GM06990 (cell line): ENCODE measurements at regions not wholly inside any gene's neighbourhood (a gene's known extent, or its start where the extent isn't known, plus 50 kb on each side); places are given as distances from the start of the nearest gene placed in this dataset.

Source experiments
- DNase-seq: peaks from one replicate; pipeline ENCODE4 v3.0.0-alpha.2; 2011; ENCODE audit not compliant: insufficient read length; ENCODE audit errors: extremely low read depth
- H3K27me3 ChIP-seq: replicated peaks from 2 replicates; pipeline ENCODE4 v1.6.0; 2011; ENCODE audit warnings: low read length; ENCODE audit not compliant: control insufficient read depth, insufficient read depth
- H3K36me3 ChIP-seq: 2 replicates; pipeline ENCODE4 v1.5.1; 2011; ENCODE audit warnings: low read length; ENCODE audit not compliant: control insufficient read depth, insufficient read depth
- H3K4me3 ChIP-seq: replicated peaks from 2 replicates; pipeline ENCODE4 v1.5.1; 2011; ENCODE audit warnings: low read depth, mild to moderate bottlenecking, control low read depth, low read length
- TF ChIP-seq, protein P1 (sequence below): IDR thresholded peaks from 2 replicates; pipeline ENCODE4 v1.5.1; 2011; ENCODE audit warnings: low read length, control low read depth, mild to moderate bottlenecking, inconsistent platforms; ENCODE audit not compliant: insufficient read depth, poor library complexity, severe bottlenecking

DNA sequence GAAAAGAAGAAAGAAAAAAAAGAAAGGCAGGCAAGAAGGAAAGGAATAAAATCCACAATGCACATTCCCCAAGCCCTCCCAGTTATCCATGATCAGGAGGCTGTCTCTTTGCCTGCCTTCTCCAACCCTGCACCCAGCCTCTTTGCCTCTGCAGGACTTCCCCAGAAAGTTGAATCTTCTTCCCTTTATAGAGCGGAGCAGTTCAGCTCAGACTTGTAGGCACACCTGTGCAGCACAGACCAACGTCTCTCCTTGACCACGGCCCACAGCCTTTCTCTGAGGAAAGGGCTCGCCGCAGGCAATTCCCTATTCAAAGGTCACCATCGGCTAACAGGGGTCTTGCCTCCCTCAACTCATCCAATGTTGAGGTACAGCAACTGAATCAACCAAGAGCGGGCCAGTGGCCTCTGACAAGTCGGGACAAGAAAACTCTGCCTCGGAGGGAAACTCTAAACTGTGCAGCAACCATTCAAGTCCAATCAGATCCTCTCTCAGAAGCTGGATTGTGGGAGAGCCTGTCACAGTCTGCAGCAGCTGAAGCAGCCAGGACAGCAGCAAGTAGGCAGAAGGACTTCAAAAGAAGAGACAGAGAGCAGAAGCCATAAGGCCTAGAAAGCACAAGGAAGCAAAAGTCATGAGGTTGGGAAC is 529.2 kb upstream of the JARID2 start:
- Histone ChIP-seq H3K4me3 (no peak overlapping the region), H3K36me3 (no peaks in the 10 kb centered on the region), H3K27me3 (no peaks in the 10 kb centered on the region)
- no peak for DNase-seq
- TF ChIP-seq, protein P1, sequence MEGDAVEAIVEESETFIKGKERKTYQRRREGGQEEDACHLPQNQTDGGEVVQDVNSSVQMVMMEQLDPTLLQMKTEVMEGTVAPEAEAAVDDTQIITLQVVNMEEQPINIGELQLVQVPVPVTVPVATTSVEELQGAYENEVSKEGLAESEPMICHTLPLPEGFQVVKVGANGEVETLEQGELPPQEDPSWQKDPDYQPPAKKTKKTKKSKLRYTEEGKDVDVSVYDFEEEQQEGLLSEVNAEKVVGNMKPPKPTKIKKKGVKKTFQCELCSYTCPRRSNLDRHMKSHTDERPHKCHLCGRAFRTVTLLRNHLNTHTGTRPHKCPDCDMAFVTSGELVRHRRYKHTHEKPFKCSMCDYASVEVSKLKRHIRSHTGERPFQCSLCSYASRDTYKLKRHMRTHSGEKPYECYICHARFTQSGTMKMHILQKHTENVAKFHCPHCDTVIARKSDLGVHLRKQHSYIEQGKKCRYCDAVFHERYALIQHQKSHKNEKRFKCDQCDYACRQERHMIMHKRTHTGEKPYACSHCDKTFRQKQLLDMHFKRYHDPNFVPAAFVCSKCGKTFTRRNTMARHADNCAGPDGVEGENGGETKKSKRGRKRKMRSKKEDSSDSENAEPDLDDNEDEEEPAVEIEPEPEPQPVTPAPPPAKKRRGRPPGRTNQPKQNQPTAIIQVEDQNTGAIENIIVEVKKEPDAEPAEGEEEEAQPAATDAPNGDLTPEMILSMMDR, result no peak

DNA sequence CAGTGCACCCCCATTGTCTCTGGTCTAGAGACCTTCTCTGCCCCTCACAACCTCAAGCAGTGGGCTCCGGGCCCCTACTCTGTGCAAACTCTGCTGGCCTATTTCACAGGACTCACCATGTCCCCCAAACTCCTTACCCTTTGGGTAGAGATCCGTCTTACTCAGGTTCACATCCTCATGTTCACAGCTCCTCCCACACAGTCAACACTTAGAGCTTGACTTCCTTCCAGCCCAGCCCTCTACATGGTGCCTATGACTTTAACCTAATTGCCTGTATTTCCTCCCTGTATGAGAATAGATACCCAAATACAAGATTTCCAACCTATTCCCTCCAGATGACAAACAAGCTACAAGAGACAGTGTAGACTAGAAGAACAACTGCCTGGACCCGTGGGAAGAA is 528.6 kb upstream of the JARID2 start:
- Histone ChIP-seq H3K27me3 (no peaks in the 10 kb centered on the region), H3K4me3 (no peak overlapping the region), H3K36me3 (no peaks in the 10 kb centered on the region)
- TF ChIP-seq, protein P1, result no peak
- no peak for DNase-seq

GRCh38 chr6:14718861-14719260 is 527.0 kb upstream of the JARID2 start:
- no peak for DNase-seq
- no peaks in the 10 kb centered on the region for H3K36me3 ChIP-seq
- TF ChIP-seq, protein P1, result no peak
- H3K4me3 ChIP-seq, result no peak overlapping the region
- H3K27me3 ChIP-seq, result no peaks in the 10 kb centered on the region

DNA sequence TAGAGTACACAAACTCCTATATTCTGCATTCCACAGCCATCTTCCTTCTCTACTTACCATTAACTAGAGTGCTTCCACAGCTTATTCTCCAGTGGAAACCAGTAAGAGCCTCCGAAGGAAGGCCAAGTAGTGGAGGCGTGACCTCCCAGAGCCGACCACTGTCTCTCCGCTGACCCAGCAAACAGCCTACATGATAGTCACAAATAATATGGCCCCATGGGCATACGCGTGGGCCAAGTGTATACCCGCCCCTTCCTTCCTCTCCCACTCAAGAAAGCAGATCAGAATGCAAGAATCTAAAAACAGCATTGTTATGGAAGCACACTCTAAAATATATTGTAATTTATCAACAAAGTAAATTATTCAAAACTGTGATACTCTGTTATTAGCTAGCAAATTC is 526.6 kb upstream of the JARID2 start:
- no peak overlapping the region for H3K4me3 ChIP-seq
- H3K27me3 ChIP-seq, result no peaks in the 10 kb centered on the region
- H3K36me3 ChIP-seq, result no peaks in the 10 kb centered on the region
- TF ChIP-seq, protein P1, result no peak
- DNase-seq, result no peak

DNA sequence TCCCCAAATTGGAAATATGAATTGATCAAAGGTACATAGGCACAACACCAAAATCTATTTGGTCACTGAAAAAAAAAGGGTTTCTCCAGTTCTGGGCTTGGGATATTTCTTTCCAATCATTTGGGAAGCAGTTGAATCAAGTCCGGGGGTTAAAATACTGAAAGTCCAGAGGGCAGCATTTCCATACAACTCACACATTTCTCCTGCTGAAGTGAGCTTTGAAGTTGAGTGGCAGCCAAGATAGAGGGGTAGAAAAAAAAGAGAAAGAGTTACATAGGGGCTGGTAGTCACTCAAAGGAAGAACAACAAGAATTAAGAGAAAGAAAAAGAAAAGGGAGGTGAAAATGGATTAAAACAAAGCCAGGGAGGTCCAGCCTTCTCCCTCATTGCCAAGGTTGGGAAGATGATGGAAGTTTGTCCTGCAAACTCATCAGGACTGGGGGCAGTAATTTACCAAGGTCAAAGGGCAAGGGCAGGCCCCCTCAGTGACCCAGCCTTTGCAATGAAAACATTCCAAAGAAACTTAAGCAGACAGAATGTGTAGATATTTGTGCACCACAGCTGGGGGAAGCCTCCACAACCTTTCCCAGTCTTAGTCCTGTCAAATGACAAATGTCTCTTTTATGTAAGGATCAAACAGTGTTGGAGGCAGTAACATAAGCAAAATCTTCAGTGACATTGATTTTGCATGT is 525.3 kb upstream of the JARID2 start:
- Histone ChIP-seq H3K4me3 (no peak overlapping the region), H3K36me3 (no peaks in the 10 kb centered on the region), H3K27me3 (no peaks in the 10 kb centered on the region)
- TF ChIP-seq, protein P1, result no peak
- no peak for DNase-seq
